ENCODE measurements at regions not wholly inside any gene's neighbourhood (a gene's known extent, or its start where the extent isn't known, plus 50 kb on each side); places are given as distances from the start of the nearest gene placed in this dataset.

GRCh38 chr2:129275706-129276105 lies 703.8 kb upstream of the RAB6C start:
- no peaks in the 10 kb centered on the region for H3K36me3 ChIP-seq (replicated peaks; ENCODE audit: insufficient read depth, low read length)
- H3K27me3 ChIP-seq (replicated peaks; ENCODE audit: insufficient read depth, low read length): no peaks in the 10 kb centered on the region
- no peak overlapping the region for H3K9ac ChIP-seq (ENCODE audit: low read length)
- H3K4me2 ChIP-seq (ENCODE audit: low read depth, low read length): no peak overlapping the region
- H3K9me3 ChIP-seq (replicated peaks; ENCODE audit: insufficient read depth, low read length): no peaks in the 10 kb centered on the region
- H3K9me2 ChIP-seq (replicated peaks; ENCODE audit: insufficient read depth, low read length): no peaks in the 10 kb centered on the region
- DNase-seq: no peak
- TF ChIP-seq EZH2phosphoT487 (IDR thresholded peaks at IDR 0.05; ENCODE audit: low read length) (no peak), EZH2 (optimal IDR thresholded peaks at IDR 0.05; ENCODE audit: low read depth, low read length) (no peak)
- TF ChIP-seq, protein P1, sequence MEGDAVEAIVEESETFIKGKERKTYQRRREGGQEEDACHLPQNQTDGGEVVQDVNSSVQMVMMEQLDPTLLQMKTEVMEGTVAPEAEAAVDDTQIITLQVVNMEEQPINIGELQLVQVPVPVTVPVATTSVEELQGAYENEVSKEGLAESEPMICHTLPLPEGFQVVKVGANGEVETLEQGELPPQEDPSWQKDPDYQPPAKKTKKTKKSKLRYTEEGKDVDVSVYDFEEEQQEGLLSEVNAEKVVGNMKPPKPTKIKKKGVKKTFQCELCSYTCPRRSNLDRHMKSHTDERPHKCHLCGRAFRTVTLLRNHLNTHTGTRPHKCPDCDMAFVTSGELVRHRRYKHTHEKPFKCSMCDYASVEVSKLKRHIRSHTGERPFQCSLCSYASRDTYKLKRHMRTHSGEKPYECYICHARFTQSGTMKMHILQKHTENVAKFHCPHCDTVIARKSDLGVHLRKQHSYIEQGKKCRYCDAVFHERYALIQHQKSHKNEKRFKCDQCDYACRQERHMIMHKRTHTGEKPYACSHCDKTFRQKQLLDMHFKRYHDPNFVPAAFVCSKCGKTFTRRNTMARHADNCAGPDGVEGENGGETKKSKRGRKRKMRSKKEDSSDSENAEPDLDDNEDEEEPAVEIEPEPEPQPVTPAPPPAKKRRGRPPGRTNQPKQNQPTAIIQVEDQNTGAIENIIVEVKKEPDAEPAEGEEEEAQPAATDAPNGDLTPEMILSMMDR (IDR thresholded peaks at IDR 0.05; ENCODE audit: low read length): no peak
- no peaks in the 10 kb centered on the region for H3K4me1 ChIP-seq (ENCODE audit: low read length)
- no peaks in the 10 kb centered on the region for H3F3A ChIP-seq (ENCODE audit: insufficient read depth, low read length)
- H3K4me3 ChIP-seq (ENCODE audit: low read length): no peak overlapping the region
- H4K20me1 ChIP-seq (ENCODE audit: insufficient read depth, low read length): no peaks in the 10 kb centered on the region
- H3K79me2 ChIP-seq (ENCODE audit: low read length): no peaks in the 10 kb centered on the region
- no peak overlapping the region for H3K27ac ChIP-seq (ENCODE audit: low read length)
- no peak overlapping the region for H2AFZ ChIP-seq (ENCODE audit: low read length)

GRCh38 chr2:129276978-129277584 lies 702.4 kb upstream of the RAB6C start:
- H3K4me3 ChIP-seq (ENCODE audit: low read length): no peak overlapping the region
- no peak for TF ChIP-seq EZH2 (optimal IDR thresholded peaks at IDR 0.05; ENCODE audit: low read depth, low read length)
- TF ChIP-seq, protein P1 (IDR thresholded peaks at IDR 0.05; ENCODE audit: low read length): no peak
- TF ChIP-seq EZH2phosphoT487 (IDR thresholded peaks at IDR 0.05; ENCODE audit: low read length): no peak

DNA sequence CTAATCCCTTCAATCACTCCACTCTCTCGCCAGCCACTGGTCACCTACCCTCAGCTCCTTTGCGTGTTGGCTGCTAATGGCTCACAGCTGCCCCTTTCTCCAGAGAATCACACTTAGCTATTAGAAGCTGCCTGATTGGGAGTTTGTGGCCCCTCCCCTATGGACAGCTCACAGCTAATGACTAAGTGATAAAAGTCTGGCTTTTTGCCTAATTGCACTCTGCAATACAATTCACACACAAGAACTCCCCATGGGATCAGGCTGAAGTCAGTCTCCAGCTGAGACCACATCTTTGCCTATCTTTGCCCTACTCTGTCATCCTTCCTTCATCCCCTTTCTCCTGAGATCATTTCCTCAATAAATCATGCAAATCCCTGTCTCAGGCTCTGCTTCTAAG lies 701.9 kb upstream of the RAB6C start:
- H3K79me2 ChIP-seq (ENCODE audit: low read length): no peaks in the 10 kb centered on the region
- H3K9me3 ChIP-seq (replicated peaks; ENCODE audit: insufficient read depth, low read length): no peaks in the 10 kb centered on the region
- no peaks in the 10 kb centered on the region for H3F3A ChIP-seq (ENCODE audit: insufficient read depth, low read length)
- H3K9me2 ChIP-seq (replicated peaks; ENCODE audit: insufficient read depth, low read length): no peaks in the 10 kb centered on the region
- H3K4me1 ChIP-seq (ENCODE audit: low read length): no peaks in the 10 kb centered on the region
- no peak overlapping the region for H3K4me2 ChIP-seq (ENCODE audit: low read depth, low read length)
- no peaks in the 10 kb centered on the region for H3K36me3 ChIP-seq (replicated peaks; ENCODE audit: insufficient read depth, low read length)
- DNase-seq: no peak
- H3K9ac ChIP-seq (ENCODE audit: low read length): no peak overlapping the region
- no peaks in the 10 kb centered on the region for H3K27me3 ChIP-seq (replicated peaks; ENCODE audit: insufficient read depth, low read length)
- H3K4me3 ChIP-seq (ENCODE audit: low read length): no peak overlapping the region
- H3K27ac ChIP-seq (ENCODE audit: low read length): no peak overlapping the region
- TF ChIP-seq, protein P1 (IDR thresholded peaks at IDR 0.05; ENCODE audit: low read length): no peak
- no peak for TF ChIP-seq EZH2 (optimal IDR thresholded peaks at IDR 0.05; ENCODE audit: low read depth, low read length)
- H2AFZ ChIP-seq (ENCODE audit: low read length): no peak overlapping the region
- H4K20me1 ChIP-seq (ENCODE audit: insufficient read depth, low read length): no peaks in the 10 kb centered on the region

More at GRCh38 chr2:129276978-129277584, 702.4 kb upstream of the RAB6C start:
- DNase-seq: no peak
- H3K27me3 ChIP-seq (replicated peaks; ENCODE audit: insufficient read depth, low read length): no peaks in the 10 kb centered on the region
- no peak overlapping the region for H3K27ac ChIP-seq (ENCODE audit: low read length)
- H3F3A ChIP-seq (ENCODE audit: insufficient read depth, low read length): no peaks in the 10 kb centered on the region
- H3K4me2 ChIP-seq (ENCODE audit: low read depth, low read length): no peak overlapping the region
- no peaks in the 10 kb centered on the region for H3K36me3 ChIP-seq (replicated peaks; ENCODE audit: insufficient read depth, low read length)
- H3K9ac ChIP-seq (ENCODE audit: low read length): no peak overlapping the region
- H3K79me2 ChIP-seq (ENCODE audit: low read length): no peaks in the 10 kb centered on the region
- H4K20me1 ChIP-seq (ENCODE audit: insufficient read depth, low read length): no peaks in the 10 kb centered on the region
- H2AFZ ChIP-seq (ENCODE audit: low read length): no peak overlapping the region
- no peaks in the 10 kb centered on the region for H3K9me3 ChIP-seq (replicated peaks; ENCODE audit: insufficient read depth, low read length)
- H3K4me1 ChIP-seq (ENCODE audit: low read length): no peaks in the 10 kb centered on the region
- H3K9me2 ChIP-seq (replicated peaks; ENCODE audit: insufficient read depth, low read length): no peaks in the 10 kb centered on the region
